ENCODE measurements at regions not wholly inside any gene's neighbourhood (a gene's known extent, or its start where the extent isn't known, plus 50 kb on each side); places are given as distances from the start of the nearest gene placed in this dataset.

DNA sequence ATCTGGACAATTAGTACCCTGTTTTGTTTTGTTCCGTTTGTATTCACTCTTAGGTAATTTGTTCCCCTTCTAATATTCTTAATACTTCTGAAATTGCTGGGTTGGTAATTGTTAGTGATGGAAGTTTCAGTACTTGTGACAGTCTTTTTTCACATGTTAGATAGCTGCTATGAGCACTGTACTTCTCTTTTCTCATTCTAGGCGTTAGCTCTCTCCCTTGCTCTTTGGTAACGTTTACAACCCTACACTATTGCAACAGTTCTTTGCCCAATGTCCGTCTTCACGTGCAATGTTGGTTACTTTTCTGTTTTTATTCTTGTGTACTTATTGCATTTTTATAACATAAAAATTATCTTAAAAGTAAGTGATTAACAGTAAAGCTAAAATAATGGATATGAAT, 1509.0 kb downstream of the MAT2B start:
- no peak overlapping the region for H3K27ac ChIP-seq (ENCODE audit: control insufficient read depth, insufficient read depth, low read length)
- no peaks in the 10 kb centered on the region for H3K27me3 ChIP-seq (ENCODE audit: control insufficient read depth, extremely low read depth, insufficient read depth, low read length)
- no peak for DNase-seq (ENCODE audit: low read depth, low spot score)
- H3K4me3 ChIP-seq (ENCODE audit: control insufficient read depth in 2 of 3, extremely low read depth in 1 of 3, insufficient read depth in 2 of 3, low read depth in 1 of 3, low read length in 3 of 3) = no peak overlapping the region
- H2AFZ ChIP-seq (ENCODE audit: control insufficient read depth, low read length) = no peak overlapping the region
- TF ChIP-seq, protein P1, sequence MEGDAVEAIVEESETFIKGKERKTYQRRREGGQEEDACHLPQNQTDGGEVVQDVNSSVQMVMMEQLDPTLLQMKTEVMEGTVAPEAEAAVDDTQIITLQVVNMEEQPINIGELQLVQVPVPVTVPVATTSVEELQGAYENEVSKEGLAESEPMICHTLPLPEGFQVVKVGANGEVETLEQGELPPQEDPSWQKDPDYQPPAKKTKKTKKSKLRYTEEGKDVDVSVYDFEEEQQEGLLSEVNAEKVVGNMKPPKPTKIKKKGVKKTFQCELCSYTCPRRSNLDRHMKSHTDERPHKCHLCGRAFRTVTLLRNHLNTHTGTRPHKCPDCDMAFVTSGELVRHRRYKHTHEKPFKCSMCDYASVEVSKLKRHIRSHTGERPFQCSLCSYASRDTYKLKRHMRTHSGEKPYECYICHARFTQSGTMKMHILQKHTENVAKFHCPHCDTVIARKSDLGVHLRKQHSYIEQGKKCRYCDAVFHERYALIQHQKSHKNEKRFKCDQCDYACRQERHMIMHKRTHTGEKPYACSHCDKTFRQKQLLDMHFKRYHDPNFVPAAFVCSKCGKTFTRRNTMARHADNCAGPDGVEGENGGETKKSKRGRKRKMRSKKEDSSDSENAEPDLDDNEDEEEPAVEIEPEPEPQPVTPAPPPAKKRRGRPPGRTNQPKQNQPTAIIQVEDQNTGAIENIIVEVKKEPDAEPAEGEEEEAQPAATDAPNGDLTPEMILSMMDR (optimal IDR thresholded peaks at IDR 0.05 in 1 of 3, IDR thresholded peaks at IDR 0.05 in 1 of 3, conservative IDR thresholded peaks at IDR 0.05 in 1 of 3; ENCODE audit: extremely low read depth in 1 of 3, insufficient read depth in 2 of 3, low read length in 3 of 3) = no peak
- TF ChIP-seq EZH2 (IDR thresholded peaks at IDR 0.05; ENCODE audit: low read length) = no peak
- no peaks in the 10 kb centered on the region for H3K4me1 ChIP-seq (ENCODE audit: control insufficient read depth, extremely low read depth, insufficient read depth, low read length)
- H3K4me2 ChIP-seq (ENCODE audit: control insufficient read depth, extremely low read depth, insufficient read depth, low read depth, low read length) = no peak overlapping the region
- no peaks in the 10 kb centered on the region for H3K79me2 ChIP-seq (ENCODE audit: control insufficient read depth, insufficient read depth, low read length)
- no peak overlapping the region for H3K9ac ChIP-seq (ENCODE audit: control insufficient read depth, extremely low read depth, insufficient read depth, low read length)
- peaks cover 1% of the 10 kb centered on the region for H3K9me3 ChIP-seq (ENCODE audit: control insufficient read depth, low read depth, low read length)
- no peak for FAIRE-seq
- H4K20me1 ChIP-seq (ENCODE audit: control insufficient read depth, extremely low read depth, insufficient read depth, low read length) = no peaks in the 10 kb centered on the region
- H3K36me3 ChIP-seq (ENCODE audit: control insufficient read depth in 2 of 2, extremely low read depth in 1 of 2, insufficient read depth in 2 of 2, low read length in 2 of 2) = no peaks in the 10 kb centered on the region
- no peaks in the 10 kb centered on the region for H3K9me1 ChIP-seq (ENCODE audit: control insufficient read depth, extremely low read depth, insufficient read depth, low read length)
- dilution Hi-C loops (cut with MboI; ENCODE audit: extremely low pct_ligation_motif_present, low sequenced_read_pairs) = no loop called here

DNA sequence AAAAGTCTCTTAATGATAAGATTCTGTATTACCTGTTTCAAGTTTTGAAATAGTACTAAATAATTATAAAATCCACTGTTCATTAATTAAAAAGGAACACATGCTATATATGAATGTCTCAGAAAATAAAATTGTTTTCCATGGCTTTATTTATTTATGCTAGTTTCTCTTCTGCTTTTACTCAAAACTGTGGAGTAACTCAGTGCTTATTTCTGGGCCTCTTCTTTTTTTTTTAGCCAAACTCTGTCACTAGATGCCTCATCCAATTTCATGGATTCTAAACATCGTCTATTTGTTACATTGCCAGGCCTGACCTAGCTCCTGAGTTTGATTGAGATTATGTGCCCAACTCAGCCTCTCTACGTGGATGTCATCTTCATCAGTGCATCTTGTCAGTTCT, 1509.7 kb downstream of the MAT2B start:
- DNase-seq (ENCODE audit: low read depth, low spot score) = no peak
- H3K27me3 ChIP-seq (ENCODE audit: control insufficient read depth, extremely low read depth, insufficient read depth, low read length) = no peaks in the 10 kb centered on the region
- H3K36me3 ChIP-seq (ENCODE audit: control insufficient read depth in 2 of 2, extremely low read depth in 1 of 2, insufficient read depth in 2 of 2, low read length in 2 of 2) = no peaks in the 10 kb centered on the region
- dilution Hi-C loops (cut with MboI; ENCODE audit: extremely low pct_ligation_motif_present, low sequenced_read_pairs) = no loop called here
- H3K4me1 ChIP-seq (ENCODE audit: control insufficient read depth, extremely low read depth, insufficient read depth, low read length) = no peaks in the 10 kb centered on the region
- H3K4me3 ChIP-seq (ENCODE audit: control insufficient read depth in 2 of 3, extremely low read depth in 1 of 3, insufficient read depth in 2 of 3, low read depth in 1 of 3, low read length in 3 of 3) = no peak overlapping the region
- H3K79me2 ChIP-seq (ENCODE audit: control insufficient read depth, insufficient read depth, low read length) = no peaks in the 10 kb centered on the region
- H3K27ac ChIP-seq (ENCODE audit: control insufficient read depth, insufficient read depth, low read length) = no peak overlapping the region
- no peak overlapping the region for H2AFZ ChIP-seq (ENCODE audit: control insufficient read depth, low read length)
- no peak for FAIRE-seq
- H3K4me2 ChIP-seq (ENCODE audit: control insufficient read depth, extremely low read depth, insufficient read depth, low read depth, low read length) = no peak overlapping the region
- no peak overlapping the region for H3K9ac ChIP-seq (ENCODE audit: control insufficient read depth, extremely low read depth, insufficient read depth, low read length)
- peaks cover 1% of the 10 kb centered on the region for H3K9me3 ChIP-seq (ENCODE audit: control insufficient read depth, low read depth, low read length)
- TF ChIP-seq EZH2 (IDR thresholded peaks at IDR 0.05; ENCODE audit: low read length) = no peak
- TF ChIP-seq, protein P1 (optimal IDR thresholded peaks at IDR 0.05 in 1 of 3, IDR thresholded peaks at IDR 0.05 in 1 of 3, conservative IDR thresholded peaks at IDR 0.05 in 1 of 3; ENCODE audit: extremely low read depth in 1 of 3, insufficient read depth in 2 of 3, low read length in 3 of 3) = no peak
- H3K9me1 ChIP-seq (ENCODE audit: control insufficient read depth, extremely low read depth, insufficient read depth, low read length) = no peaks in the 10 kb centered on the region
- no peaks in the 10 kb centered on the region for H4K20me1 ChIP-seq (ENCODE audit: control insufficient read depth, extremely low read depth, insufficient read depth, low read length)

Measured in keratinocyte (primary cell).